Loucy (cell line): ENCODE measurements at regions not wholly inside any gene's neighbourhood (a gene's known extent, or its start where the extent isn't known, plus 50 kb on each side); places are given as distances from the start of the nearest gene placed in this dataset.

ENCODE experiments used
- H2AFZ ChIP-seq: fragments of 200-600 bp; sonication (generic); 2 replicates; pipeline ENCODE4 v1.6.0; 2016; ENCODE audit warnings: antibody characterized with exemption, mild to moderate bottlenecking, low read length, moderate library complexity
- H3F3A ChIP-seq: fragments of 200-600 bp; 2 replicates; pipeline ENCODE4 v1.6.0; 2016; ENCODE audit warnings: antibody characterized with exemption, low read depth, mild to moderate bottlenecking
- H3K27me3 ChIP-seq: fragments of 200-600 bp; sonication (generic); 2 replicates; pipeline ENCODE4 v1.6.1; 2014; ENCODE audit warnings: low read length, mild to moderate bottlenecking; ENCODE audit not compliant: insufficient read depth, poor library complexity, severe bottlenecking
- H3K36me3 ChIP-seq: fragments of 200-600 bp; sonication (generic); 2 replicates; pipeline ENCODE4 v1.6.1; 2016; ENCODE audit warnings: low read length; ENCODE audit not compliant: insufficient read depth
- H3K4me1 ChIP-seq: fragments of 200-600 bp; sonication (generic); 2 replicates; pipeline ENCODE4 v1.5.1; 2014; ENCODE audit warnings: low read length, mild to moderate bottlenecking; ENCODE audit not compliant: insufficient read depth, poor library complexity, severe bottlenecking
- H3K4me2 ChIP-seq: fragments of 200-600 bp; sonication (generic); 2 replicates; pipeline ENCODE4 v1.6.0; 2014; ENCODE audit warnings: antibody characterized with exemption, low read length, low read depth, mild to moderate bottlenecking; ENCODE audit not compliant: poor library complexity, severe bottlenecking
- H3K4me3 ChIP-seq: fragments of 200-600 bp; sonication (generic); 2 replicates; pipeline ENCODE4 v1.5.1; 2014; ENCODE audit warnings: low read length, mild to moderate bottlenecking, mixed read lengths; ENCODE audit not compliant: poor library complexity, severe bottlenecking
- H3K79me2 ChIP-seq: fragments of 200-600 bp; sonication (generic); 2 replicates; pipeline ENCODE4 v1.6.1; 2014; ENCODE audit warnings: low read length; ENCODE audit not compliant: insufficient read depth
- H3K9ac ChIP-seq: fragments of 200-600 bp; sonication (generic); 2 replicates; pipeline ENCODE4 v1.6.0; 2014; ENCODE audit warnings: mild to moderate bottlenecking, low read depth, low read length, moderate library complexity; ENCODE audit not compliant: poor library complexity, severe bottlenecking
- H3K9me2 ChIP-seq: fragments of 200-600 bp; sonication (generic); replicated peaks from 2 replicates; pipeline ENCODE4 v1.6.1; 2016; ENCODE audit warnings: low read depth, low read length, mixed read lengths
- H3K9me3 ChIP-seq: fragments of 200-600 bp; sonication (generic); 2 replicates; pipeline ENCODE4 v1.6.1; 2014; ENCODE audit warnings: mild to moderate bottlenecking, antibody characterized with exemption, low read length, low read depth; ENCODE audit not compliant: insufficient read depth
- H4K20me1 ChIP-seq: fragments of 200-600 bp; sonication (generic); 2 replicates; pipeline ENCODE4 v1.6.0; 2014; ENCODE audit warnings: antibody characterized with exemption, low read length, mild to moderate bottlenecking; ENCODE audit not compliant: insufficient read depth, poor library complexity, severe bottlenecking
- CTCF ChIP-seq: fragments of 200-600 bp; sonication (generic); conservative IDR thresholded peaks from 2 replicates; pipeline ENCODE4 v1.5.1; 2014; ENCODE audit warnings: mild to moderate bottlenecking, antibody characterized with exemption, low read length
- EZH2phosphoT487 ChIP-seq: fragments of 200-600 bp; IDR thresholded peaks from 2 replicates; pipeline ENCODE4 v1.6.1; 2018; ENCODE audit warnings: antibody characterized with exemption, mild to moderate bottlenecking, moderate library complexity, borderline replicate concordance

- H3K4me1 ChIP-seq, result no peaks in the 10 kb centered on the region
- no peaks in the 10 kb centered on the region for H3K9me2 ChIP-seq
- no peaks in the 10 kb centered on the region for H3K79me2 ChIP-seq
- no peaks in the 10 kb centered on the region for H3K27me3 ChIP-seq
- no peaks in the 10 kb centered on the region for H3K36me3 ChIP-seq
- no peak overlapping the region for H3K9ac ChIP-seq
- TF ChIP-seq CTCF, result no peak
- TF ChIP-seq EZH2phosphoT487, result no peak
- no peaks in the 10 kb centered on the region for H3F3A ChIP-seq
- H3K9me3 ChIP-seq, result no peaks in the 10 kb centered on the region
- no peak overlapping the region for H2AFZ ChIP-seq
- no peak overlapping the region for H3K4me2 ChIP-seq
- H3K4me3 ChIP-seq, result no peak overlapping the region
- no peaks in the 10 kb centered on the region for H4K20me1 ChIP-seq
Measured at GRCh38 chr20:59462249-59462648, 142.1 kb upstream of the PHACTR3 start.

- no peaks in the 10 kb centered on the region for H3K4me1 ChIP-seq
- no peaks in the 10 kb centered on the region for H3K9me2 ChIP-seq
- H3F3A ChIP-seq, result no peaks in the 10 kb centered on the region
- H3K4me2 ChIP-seq, result no peak overlapping the region
- H3K27me3 ChIP-seq, result no peaks in the 10 kb centered on the region
- TF ChIP-seq EZH2phosphoT487, result no peak
- no peak for TF ChIP-seq CTCF
- H3K36me3 ChIP-seq, result no peaks in the 10 kb centered on the region
- no peaks in the 10 kb centered on the region for H3K9me3 ChIP-seq
- no peaks in the 10 kb centered on the region for H3K79me2 ChIP-seq
- no peak overlapping the region for H3K4me3 ChIP-seq
- no peak overlapping the region for H2AFZ ChIP-seq
- H4K20me1 ChIP-seq, result no peaks in the 10 kb centered on the region
- H3K9ac ChIP-seq, result no peak overlapping the region
Measured at GRCh38 chr20:59463541-59463940, 140.8 kb upstream of the PHACTR3 start.

- Histone ChIP-seq H3K9ac (no peak overlapping the region), H3K9me2 (no peaks in the 10 kb centered on the region), H3K36me3 (no peaks in the 10 kb centered on the region), H3K4me1 (no peaks in the 10 kb centered on the region), H3F3A (no peaks in the 10 kb centered on the region), H3K4me3 (no peak overlapping the region), H3K27me3 (no peaks in the 10 kb centered on the region), H2AFZ (no peak overlapping the region), H3K4me2 (no peak overlapping the region), H4K20me1 (no peaks in the 10 kb centered on the region), H3K9me3 (no peaks in the 10 kb centered on the region), H3K79me2 (no peaks in the 10 kb centered on the region)
- TF ChIP-seq CTCF (no peak), EZH2phosphoT487 (no peak)
Measured at GRCh38 chr20:59466107-59466815, 138.1 kb upstream of the PHACTR3 start.
